OCI-LY1 (cell line): ENCODE measurements at regions not wholly inside any gene's neighbourhood (a gene's known extent, or its start where the extent isn't known, plus 50 kb on each side); places are given as distances from the start of the nearest gene placed in this dataset.

Source experiments
- H2AFZ ChIP-seq: fragments of 200-600 bp; sonication (generic), shearing (Covaris generic); 2 replicates; pipeline ENCODE4 v1.6.0; 2014; ENCODE audit warnings: antibody characterized with exemption, mild to moderate bottlenecking, low read length
- H3F3A ChIP-seq: fragments of 200-600 bp; sonication (generic), shearing (Covaris generic); 2 replicates; pipeline ENCODE4 v1.6.0; 2014; ENCODE audit warnings: mild to moderate bottlenecking, antibody characterized with exemption, low read length, moderate library complexity; ENCODE audit not compliant: insufficient read depth
- H3K27ac ChIP-seq: fragments of 200-600 bp; sonication (generic); 2 replicates; pipeline ENCODE4 v1.5.1; 2014; ENCODE audit warnings: low read length, mixed run types, mild to moderate bottlenecking, low read depth; ENCODE audit not compliant: poor library complexity, severe bottlenecking
- H3K27me3 ChIP-seq: fragments of 200-600 bp; sonication (generic); 2 replicates; pipeline ENCODE4 v1.6.0; 2014; ENCODE audit warnings: antibody characterized with exemption, mild to moderate bottlenecking, low read length, moderate library complexity; ENCODE audit not compliant: insufficient read depth
- H3K36me3 ChIP-seq: fragments of 200-600 bp; sonication (generic); 2 replicates; pipeline ENCODE4 v1.6.1; 2014; ENCODE audit warnings: mild to moderate bottlenecking, antibody characterized with exemption, low read length, moderate library complexity, mixed read lengths; ENCODE audit not compliant: insufficient read depth
- H3K4me1 ChIP-seq: fragments of 200-600 bp; sonication (generic); 2 replicates; pipeline ENCODE4 v1.5.1; 2014; ENCODE audit warnings: mild to moderate bottlenecking, low read length, moderate library complexity; ENCODE audit not compliant: insufficient read depth, severe bottlenecking
- H3K4me2 ChIP-seq: fragments of 200-600 bp; sonication (generic), shearing (Covaris generic); 2 replicates; pipeline ENCODE4 v1.6.1; 2014; ENCODE audit warnings: low read length
- H3K4me3 ChIP-seq: fragments of 200-600 bp; sonication (generic); 2 replicates; pipeline ENCODE4 v1.5.1; 2014; ENCODE audit warnings: low read length, low read depth, mild to moderate bottlenecking, mixed read lengths; ENCODE audit not compliant: poor library complexity, severe bottlenecking
- H3K79me2 ChIP-seq: fragments of 200-600 bp; shearing (Covaris generic); 2 replicates; pipeline ENCODE4 v1.6.1; 2016; ENCODE audit warnings: mixed run types, low read length, mixed read lengths; ENCODE audit not compliant: insufficient read depth
- H3K9ac ChIP-seq: fragments of 200-600 bp; sonication (generic), shearing (Covaris generic); 2 replicates; pipeline ENCODE4 v1.6.1; 2014; ENCODE audit warnings: mild to moderate bottlenecking, low read length, mixed read lengths
- H3K9me2 ChIP-seq: fragments of 200-600 bp; sonication (generic), shearing (Covaris generic); 2 replicates; pipeline ENCODE4 v1.6.1; 2014; ENCODE audit warnings: low read depth, mild to moderate bottlenecking, low read length, mixed read lengths
- H3K9me3 ChIP-seq: fragments of 200-600 bp; shearing (Covaris generic); 2 replicates; pipeline ENCODE4 v1.6.1; 2014; ENCODE audit warnings: low read length, mixed read lengths
- H4K20me1 ChIP-seq: fragments of 200-600 bp; sonication (generic), shearing (Covaris generic); 2 replicates; pipeline ENCODE4 v1.6.0; 2016; ENCODE audit warnings: mild to moderate bottlenecking, low read length; ENCODE audit not compliant: insufficient read depth
- EZH2 ChIP-seq: fragments of 200-600 bp; sonication (generic), shearing (Covaris generic); IDR thresholded peaks from 2 replicates; pipeline ENCODE4 v1.8.0; 2017; ENCODE audit warnings: borderline replicate concordance, mixed run types, mild to moderate bottlenecking, antibody characterized with exemption, low read length, moderate library complexity, mixed read lengths
- TF ChIP-seq, protein P1 (sequence below): fragments of 200-600 bp; sonication (generic), shearing (Covaris generic); IDR thresholded peaks from 2 replicates; pipeline ENCODE4 v1.5.1; 2017; ENCODE audit warnings: mild to moderate bottlenecking, antibody characterized with exemption, low read length, moderate library complexity, mixed read lengths

DNA sequence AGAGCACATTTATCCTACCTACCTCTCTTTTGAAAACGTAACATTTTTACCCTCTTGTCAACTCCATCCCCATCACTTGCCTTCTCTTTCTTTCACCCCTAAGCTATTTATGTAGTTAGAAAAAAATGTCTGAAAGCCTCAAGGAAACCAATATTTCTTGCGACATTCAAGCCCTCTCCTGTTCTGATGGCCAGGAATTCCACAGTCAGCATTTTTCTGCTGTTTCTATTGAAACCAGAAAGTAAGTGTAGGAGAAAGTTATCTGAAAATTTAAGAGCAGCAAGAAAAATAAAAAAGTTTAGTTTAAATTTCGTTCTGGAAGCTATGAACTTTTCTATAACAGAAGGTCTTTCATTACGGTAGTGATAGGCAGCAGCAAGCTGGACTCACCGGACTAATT lies 247.6 kb upstream of the PBX1 start:
- TF ChIP-seq EZH2, result no peak
- TF ChIP-seq, protein P1, sequence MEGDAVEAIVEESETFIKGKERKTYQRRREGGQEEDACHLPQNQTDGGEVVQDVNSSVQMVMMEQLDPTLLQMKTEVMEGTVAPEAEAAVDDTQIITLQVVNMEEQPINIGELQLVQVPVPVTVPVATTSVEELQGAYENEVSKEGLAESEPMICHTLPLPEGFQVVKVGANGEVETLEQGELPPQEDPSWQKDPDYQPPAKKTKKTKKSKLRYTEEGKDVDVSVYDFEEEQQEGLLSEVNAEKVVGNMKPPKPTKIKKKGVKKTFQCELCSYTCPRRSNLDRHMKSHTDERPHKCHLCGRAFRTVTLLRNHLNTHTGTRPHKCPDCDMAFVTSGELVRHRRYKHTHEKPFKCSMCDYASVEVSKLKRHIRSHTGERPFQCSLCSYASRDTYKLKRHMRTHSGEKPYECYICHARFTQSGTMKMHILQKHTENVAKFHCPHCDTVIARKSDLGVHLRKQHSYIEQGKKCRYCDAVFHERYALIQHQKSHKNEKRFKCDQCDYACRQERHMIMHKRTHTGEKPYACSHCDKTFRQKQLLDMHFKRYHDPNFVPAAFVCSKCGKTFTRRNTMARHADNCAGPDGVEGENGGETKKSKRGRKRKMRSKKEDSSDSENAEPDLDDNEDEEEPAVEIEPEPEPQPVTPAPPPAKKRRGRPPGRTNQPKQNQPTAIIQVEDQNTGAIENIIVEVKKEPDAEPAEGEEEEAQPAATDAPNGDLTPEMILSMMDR, result no peak
- H3K9me2 ChIP-seq, result no peaks in the 10 kb centered on the region
- H4K20me1 ChIP-seq, result no peaks in the 10 kb centered on the region
- no peaks in the 10 kb centered on the region for H3K79me2 ChIP-seq
- no peak overlapping the region for H2AFZ ChIP-seq
- no peaks in the 10 kb centered on the region for H3F3A ChIP-seq
- H3K36me3 ChIP-seq, result no peaks in the 10 kb centered on the region
- no peak overlapping the region for H3K9ac ChIP-seq
- no peaks in the 10 kb centered on the region for H3K4me1 ChIP-seq
- no peak overlapping the region for H3K27ac ChIP-seq
- H3K27me3 ChIP-seq, result no peaks in the 10 kb centered on the region
- H3K4me3 ChIP-seq, result no peak overlapping the region
- no peaks in the 10 kb centered on the region for H3K9me3 ChIP-seq
- no peak overlapping the region for H3K4me2 ChIP-seq

DNA sequence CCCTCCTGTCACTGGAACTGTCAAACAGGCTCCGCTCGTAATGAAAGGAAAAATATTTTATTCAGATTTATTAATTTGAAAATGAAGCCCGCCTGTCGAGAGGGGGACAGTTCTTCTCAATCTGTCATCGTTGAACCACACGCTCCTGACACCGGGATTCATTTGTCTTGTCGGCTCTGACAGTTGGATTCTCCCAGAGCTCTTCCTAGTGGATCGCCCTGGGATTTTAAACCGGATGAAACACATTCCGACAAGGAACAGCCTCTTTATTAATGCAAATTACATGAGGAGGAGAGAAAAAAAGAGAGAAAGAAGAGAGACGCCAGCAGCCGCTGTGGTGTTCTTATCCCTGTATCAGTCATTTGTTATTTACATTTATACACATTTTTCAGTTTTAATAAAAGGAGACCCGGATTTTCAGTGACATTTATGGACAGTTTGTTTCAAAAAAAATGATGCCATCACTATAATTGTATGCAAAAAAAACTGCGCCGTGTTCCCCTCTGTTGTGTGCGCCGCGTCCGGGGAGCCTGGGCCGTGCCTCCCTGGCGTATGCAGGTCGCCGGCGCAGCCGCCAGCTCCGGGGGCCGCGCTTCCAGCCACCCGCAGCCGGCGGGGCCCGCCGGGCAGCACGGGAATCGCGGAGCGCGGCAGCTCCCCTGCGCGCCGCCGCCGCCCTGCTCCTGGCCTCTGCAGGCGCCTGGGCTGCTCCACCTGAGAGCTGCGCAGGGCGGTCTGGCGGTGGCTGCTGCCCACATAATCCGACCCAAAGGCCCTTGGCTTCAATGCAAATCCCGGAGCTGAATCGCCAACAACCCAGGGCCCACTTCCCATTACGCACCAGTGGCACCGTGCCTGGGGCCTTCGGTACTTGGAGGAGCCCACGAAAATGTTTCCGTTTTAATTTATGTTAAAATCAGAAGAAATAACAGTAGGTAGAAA lies 237.9 kb upstream of the PBX1 start:
- no peak for TF ChIP-seq EZH2
- TF ChIP-seq, protein P1, result no peak
- Histone ChIP-seq H3K9me2 (no peaks in the 10 kb centered on the region), H3K27ac (no peak overlapping the region), H3K4me2 (no peak overlapping the region), H3K36me3 (no peaks in the 10 kb centered on the region), H3K9ac (no peak overlapping the region), H3K4me1 (no peaks in the 10 kb centered on the region), H3K9me3 (no peaks in the 10 kb centered on the region), H3K27me3 (no peaks in the 10 kb centered on the region), H3K79me2 (no peaks in the 10 kb centered on the region), H3F3A (no peaks in the 10 kb centered on the region), H4K20me1 (no peaks in the 10 kb centered on the region), H2AFZ (no peak overlapping the region), H3K4me3 (no peak overlapping the region)

DNA sequence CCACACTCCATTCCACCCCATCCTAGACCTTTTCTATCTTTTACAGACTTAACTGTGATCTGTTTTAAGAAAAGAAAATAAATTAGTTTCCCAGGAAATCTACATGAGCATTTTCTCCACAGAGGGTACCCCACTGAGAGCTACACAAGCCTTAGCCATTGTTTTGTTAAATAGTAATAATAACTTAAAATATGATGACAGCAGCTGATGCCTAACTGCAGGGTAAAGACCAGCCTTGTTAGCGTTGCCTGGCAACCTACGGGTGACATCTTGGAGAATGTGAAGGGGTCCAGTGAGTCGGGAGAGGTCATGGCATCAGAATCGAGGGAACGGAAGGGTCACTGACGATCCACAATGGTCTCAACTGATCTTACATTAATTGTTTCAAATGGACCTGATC lies 233.2 kb upstream of the PBX1 start:
- H3K9ac ChIP-seq, result no peak overlapping the region
- H2AFZ ChIP-seq, result no peak overlapping the region
- no peak overlapping the region for H3K4me2 ChIP-seq
- H3K9me2 ChIP-seq, result no peaks in the 10 kb centered on the region
- H3K27me3 ChIP-seq, result no peaks in the 10 kb centered on the region
- H4K20me1 ChIP-seq, result no peaks in the 10 kb centered on the region
- H3F3A ChIP-seq, result no peaks in the 10 kb centered on the region
- no peaks in the 10 kb centered on the region for H3K36me3 ChIP-seq
- H3K27ac ChIP-seq, result no peak overlapping the region
- no peaks in the 10 kb centered on the region for H3K9me3 ChIP-seq
- no peaks in the 10 kb centered on the region for H3K4me1 ChIP-seq
- H3K4me3 ChIP-seq, result no peak overlapping the region
- TF ChIP-seq, protein P1, result no peak
- TF ChIP-seq EZH2, result no peak
- H3K79me2 ChIP-seq, result no peaks in the 10 kb centered on the region
